ENCODE measurements at regions not wholly inside any gene's neighbourhood (a gene's known extent, or its start where the extent isn't known, plus 50 kb on each side); places are given as distances from the start of the nearest gene placed in this dataset.

DNA sequence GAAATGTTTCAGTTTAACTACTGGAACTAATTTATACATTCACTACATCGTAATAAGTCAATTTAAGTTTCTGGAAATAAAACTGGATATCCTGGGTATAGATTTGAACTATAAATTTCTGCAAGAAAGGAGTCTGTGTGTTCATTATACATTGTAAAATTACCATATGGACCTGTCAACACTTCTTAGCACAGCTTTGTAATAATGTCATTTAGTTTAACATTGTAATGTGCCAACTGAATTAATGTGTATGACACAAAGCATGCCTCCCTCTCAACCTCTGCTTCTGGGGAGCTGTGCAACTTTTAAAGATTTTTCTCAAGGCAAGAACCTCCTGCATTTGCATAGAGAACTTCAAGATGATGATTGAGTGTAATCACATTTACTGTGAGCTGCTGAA, 213.7 kb upstream of the GALNT5 start:
- TF ChIP-seq CTCF (IDR thresholded peaks at IDR 0.05) (no peak), EZH2 (IDR thresholded peaks at IDR 0.05; ENCODE audit: borderline replicate concordance, insufficient read depth, low read depth, low read length, poor library complexity, severe bottlenecking) (no peak)

Measured in B cell (primary cell).